SK-N-SH treated with all-trans-retinoic acid at 6 μM for 48 hours (cell line): ENCODE measurements at regions not wholly inside any gene's neighbourhood (a gene's known extent, or its start where the extent isn't known, plus 50 kb on each side); places are given as distances from the start of the nearest gene placed in this dataset.

ENCODE experiments used
- ATAC-seq: fragments of 200-7000 bp; cut with Tn5 transposase; 3 replicates; pipeline ENCODE4 v1.9.1; 2020; ENCODE audit warnings: mild to moderate bottlenecking, moderate library complexity
- ARNTL ChIP-seq: fragments of 450-650 bp; formaldehyde crosslinking; IDR thresholded peaks from 2 replicates; pipeline ENCODE4 v1.5.0; 2020; ENCODE audit warnings: low read depth, mild to moderate bottlenecking, moderate library complexity, borderline replicate concordance
- BACH2 ChIP-seq: fragments of 250-450 bp; sonication (Bioruptor Pico); IDR thresholded peaks from 2 replicates; pipeline ENCODE4 v1.9.0; 2021; ENCODE audit warnings: mild to moderate bottlenecking, borderline replicate concordance
- CREB5 ChIP-seq: fragments of 250-450 bp; sonication (Bioruptor Pico); IDR thresholded peaks from 2 replicates; pipeline ENCODE4 v1.5.1; 2020; ENCODE audit warnings: low read depth, mild to moderate bottlenecking, moderate library complexity
- CSDC2 ChIP-seq: fragments of 250-450 bp; sonication (Bioruptor Pico); IDR thresholded peaks from 2 replicates; pipeline ENCODE4 v1.5.0; 2020; ENCODE audit warnings: mild to moderate bottlenecking, moderate library complexity
- CSRNP3 ChIP-seq: fragments of 250-450 bp; sonication (Bioruptor Pico); IDR thresholded peaks from 2 replicates; pipeline ENCODE4 v1.5.1; 2021; ENCODE audit warnings: mild to moderate bottlenecking, moderate library complexity
- ESRRG ChIP-seq: fragments of 250-450 bp; sonication (Bioruptor Pico); IDR thresholded peaks from 2 replicates; pipeline ENCODE4 v1.6.1; 2021; ENCODE audit warnings: mild to moderate bottlenecking
- GLIS3 ChIP-seq: fragments of 250-450 bp; sonication (Bioruptor Pico); IDR thresholded peaks from 2 replicates; pipeline ENCODE4 v1.5.0; 2020; ENCODE audit warnings: mild to moderate bottlenecking, moderate library complexity
- ISL1 ChIP-seq: fragments of 250-450 bp; sonication (Bioruptor Pico); IDR thresholded peaks from 2 replicates; pipeline ENCODE4 v2.1.2; 2022; ENCODE audit warnings: mild to moderate bottlenecking, moderate library complexity
- OSR1 ChIP-seq: fragments of 250-450 bp; sonication (Bioruptor Pico); IDR thresholded peaks from 2 replicates; pipeline ENCODE4 v1.8.0; 2022; ENCODE audit warnings: moderate library complexity, mild to moderate bottlenecking, inconsistent platforms
- PATZ1 ChIP-seq: fragments of 250-450 bp; sonication (Bioruptor Pico); IDR thresholded peaks from 2 replicates; pipeline ENCODE4 v1.8.0; 2020; ENCODE audit warnings: mild to moderate bottlenecking, moderate library complexity, borderline replicate concordance
- POU6F1 ChIP-seq: fragments of 250-450 bp; sonication (Bioruptor Pico); IDR thresholded peaks from 2 replicates; pipeline ENCODE4 v1.8.0; 2021; ENCODE audit warnings: low read depth, mild to moderate bottlenecking, moderate library complexity, borderline replicate concordance
- PPARA ChIP-seq: fragments of 250-450 bp; sonication (Bioruptor Pico); IDR thresholded peaks from 2 replicates; pipeline ENCODE4 v1.5.0; 2020; ENCODE audit warnings: mild to moderate bottlenecking, borderline replicate concordance
- RARB ChIP-seq: fragments of 250-450 bp; sonication (Bioruptor Pico); IDR thresholded peaks from 2 replicates; pipeline ENCODE4 v1.8.0; 2021; ENCODE audit warnings: mild to moderate bottlenecking, moderate library complexity
- SNAI2 ChIP-seq: fragments of 250-450 bp; sonication (Bioruptor Pico); IDR thresholded peaks from 2 replicates; pipeline ENCODE4 v1.5.0; 2020; ENCODE audit warnings: mild to moderate bottlenecking, moderate library complexity
- TCF4 ChIP-seq: fragments of 250-450 bp; sonication (Bioruptor Pico); IDR thresholded peaks from 2 replicates; pipeline ENCODE4 v1.8.0; 2021; ENCODE audit warnings: mild to moderate bottlenecking, moderate library complexity, borderline replicate concordance
- TOX ChIP-seq: fragments of 250-450 bp; sonication (Bioruptor Pico); IDR thresholded peaks from 2 replicates; pipeline ENCODE4 v1.8.0; 2021; ENCODE audit warnings: mild to moderate bottlenecking, moderate library complexity, borderline replicate concordance
- TSHZ2 ChIP-seq: fragments of 250-450 bp; sonication (Bioruptor Pico); IDR thresholded peaks from 2 replicates; pipeline ENCODE4 v1.5.0; 2020; ENCODE audit warnings: mild to moderate bottlenecking, moderate library complexity
- ZC3H10 ChIP-seq: fragments of 250-450 bp; sonication (Bioruptor Pico); IDR thresholded peaks from 2 replicates; pipeline ENCODE4 v1.5.1; 2021; ENCODE audit warnings: mild to moderate bottlenecking, moderate library complexity
- ZFP3 ChIP-seq: fragments of 250-450 bp; sonication (Bioruptor Pico); IDR thresholded peaks from 2 replicates; pipeline ENCODE4 v1.5.0; 2020; ENCODE audit warnings: mild to moderate bottlenecking, moderate library complexity
- ZNF565 ChIP-seq: fragments of 450-650 bp; formaldehyde crosslinking; conservative IDR thresholded peaks from 2 replicates; pipeline ENCODE4 v1.5.0; 2020; ENCODE audit warnings: low read depth, mild to moderate bottlenecking, moderate library complexity
- ZNF70 ChIP-seq: fragments of 450-650 bp; formaldehyde crosslinking; IDR thresholded peaks from 2 replicates; pipeline ENCODE4 v1.5.0; 2020; ENCODE audit warnings: mild to moderate bottlenecking, moderate library complexity
- ZNF8 ChIP-seq: fragments of 450-650 bp; formaldehyde crosslinking; IDR thresholded peaks from 2 replicates; pipeline ENCODE4 v1.5.0; 2020; ENCODE audit warnings: mild to moderate bottlenecking, moderate library complexity

DNA sequence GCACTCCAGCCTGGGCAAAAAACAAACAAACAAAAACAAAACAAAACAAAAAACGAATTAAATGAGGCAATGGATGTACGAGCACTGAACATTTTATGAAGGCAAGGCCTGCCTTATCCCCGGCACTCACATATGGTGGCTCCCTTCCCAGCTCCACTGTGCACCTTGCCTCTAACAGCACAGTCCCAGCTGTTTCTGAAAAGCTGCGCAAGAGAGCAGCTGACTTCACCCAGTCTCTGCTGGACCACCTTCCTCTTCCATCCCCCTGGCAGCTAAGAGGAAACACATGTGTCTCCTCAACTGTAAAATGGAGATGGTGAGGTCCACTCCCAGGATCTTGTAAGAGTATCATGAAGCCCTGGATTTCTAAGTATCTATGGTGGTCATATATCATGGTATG is 100.7 kb downstream of the KLF4 start:
- TF ChIP-seq TCF4 (CRISPR knock-in tag) (no peak), CREB5 (CRISPR knock-in tag) (no peak), ZNF70 (CRISPR knock-in tag) (no peak), ZNF565 (CRISPR knock-in tag) (no peak), TOX (no peak), PPARA (no peak), PATZ1 (no peak), ZFP3 (CRISPR knock-in tag) (no peak), TSHZ2 (CRISPR knock-in tag) (no peak), ARNTL (CRISPR knock-in tag) (no peak), CSRNP3 (CRISPR knock-in tag) (no peak), ISL1 (CRISPR knock-in tag) (no peak), GLIS3 (CRISPR knock-in tag) (no peak), ZC3H10 (CRISPR knock-in tag) (no peak), ESRRG (CRISPR knock-in tag) (no peak), SNAI2 (CRISPR knock-in tag) (no peak)
- ATAC-seq = no peak

- ATAC-seq = no peak
- no peak for TF ChIP-seq OSR1
- no peak for TF ChIP-seq ZNF565 (CRISPR knock-in tag)
- no peak for TF ChIP-seq TCF4 (CRISPR knock-in tag)
- TF ChIP-seq GLIS3 (CRISPR knock-in tag) = no peak
- no peak for TF ChIP-seq PPARA
- no peak for TF ChIP-seq ZNF8 (CRISPR knock-in tag)
- no peak for TF ChIP-seq ZFP3 (CRISPR knock-in tag)
- no peak for TF ChIP-seq ISL1 (CRISPR knock-in tag)
- TF ChIP-seq TOX = no peak
- no peak for TF ChIP-seq ARNTL (CRISPR knock-in tag)
- no peak for TF ChIP-seq ZNF70 (CRISPR knock-in tag)
- no peak for TF ChIP-seq BACH2
- TF ChIP-seq CSDC2 (CRISPR knock-in tag) = no peak
- TF ChIP-seq CREB5 (CRISPR knock-in tag) = no peak
- TF ChIP-seq POU6F1 = no peak
- TF ChIP-seq RARB (CRISPR knock-in tag) = no peak
Measured at GRCh38 chr9:107387409-107387808, 102.2 kb downstream of the KLF4 start.
